Mesenchymal stem cell (in vitro differentiated cells and primary cell): ENCODE measurements at regions not wholly inside any gene's neighbourhood (a gene's known extent, or its start where the extent isn't known, plus 50 kb on each side); places are given as distances from the start of the nearest gene placed in this dataset.

Experiments
- DNase-seq: peaks from one replicate; pipeline ENCODE4 v3.0.0-alpha.2; 2013
- H2AFZ ChIP-seq: one replicate; pipeline ENCODE4 v1.6.1; 2013; ENCODE audit warnings: low read depth, mild to moderate bottlenecking, control low read depth, inconsistent platforms, low read length, moderate library complexity
- H2AK5ac ChIP-seq: 2 replicates; pipeline ENCODE4 v1.6.1; 2013; ENCODE audit warnings: low read length, moderate library complexity, mild to moderate bottlenecking, inconsistent platforms; ENCODE audit not compliant: severe bottlenecking
- H2BK120ac ChIP-seq: one replicate; pipeline ENCODE4 v1.6.1; 2013; ENCODE audit warnings: low read depth, mild to moderate bottlenecking, inconsistent platforms, low read length, moderate library complexity
- H2BK12ac ChIP-seq, 2 experiments: one replicate each; pipeline ENCODE4 v1.6.1; 2013; ENCODE audit warnings: inconsistent platforms in 2 of 2, low read length in 2 of 2, mild to moderate bottlenecking in 2 of 2, moderate library complexity in 2 of 2, control low read depth in 1 of 2
- H2BK15ac ChIP-seq: one replicate; pipeline ENCODE4 v1.6.1; 2013; ENCODE audit warnings: mild to moderate bottlenecking, low read depth, inconsistent platforms; ENCODE audit not compliant: poor library complexity, severe bottlenecking
- H2BK5ac ChIP-seq: 2 replicates; pipeline ENCODE4 v1.6.1; 2013; ENCODE audit warnings: low read depth, mild to moderate bottlenecking, low read length, control low read depth, inconsistent platforms; ENCODE audit not compliant: poor library complexity, severe bottlenecking
- H3K14ac ChIP-seq, 2 experiments: one replicate each; pipeline ENCODE4 v1.6.1; 2013; ENCODE audit warnings: inconsistent platforms in 2 of 2, low read length in 2 of 2, control low read depth in 1 of 2, mild to moderate bottlenecking in 1 of 2, moderate library complexity in 1 of 2
- H3K18ac ChIP-seq, 2 experiments: one replicate each; pipeline ENCODE4 v1.6.1; 2013; ENCODE audit warnings: inconsistent platforms in 2 of 2, low read length in 2 of 2, control low read depth in 1 of 2, low read depth in 1 of 2, mild to moderate bottlenecking in 1 of 2
- H3K23ac ChIP-seq, 2 experiments: one replicate each; pipeline ENCODE4 v1.6.1; 2013; ENCODE audit warnings: inconsistent platforms in 2 of 2, low read length in 2 of 2, mild to moderate bottlenecking in 2 of 2, moderate library complexity in 2 of 2, control low read depth in 1 of 2
- H3K27ac ChIP-seq: 2 replicates; pipeline ENCODE4 v1.5.1; 2013; ENCODE audit warnings: mild to moderate bottlenecking, moderate library complexity, low read length, control low read depth, inconsistent platforms; ENCODE audit not compliant: poor library complexity, severe bottlenecking
- H3K27me3 ChIP-seq, 2 experiments: 2 replicates each; pipeline versions ENCODE4 v1.6.1 to v1.7.0; 2013; ENCODE audit warnings: low read length in 2 of 2, mild to moderate bottlenecking in 2 of 2, moderate library complexity in 2 of 2, control low read depth in 1 of 2, inconsistent platforms in 1 of 2; ENCODE audit not compliant: control insufficient read depth in 1 of 2, insufficient read depth in 1 of 2
- H3K36me3 ChIP-seq, 2 experiments: 2 replicates each; pipeline versions ENCODE4 v1.6.1 to v1.7.0; 2013; ENCODE audit warnings: low read length in 2 of 2, control low read depth in 1 of 2, inconsistent platforms in 1 of 2, low read depth in 1 of 2, mild to moderate bottlenecking in 1 of 2; ENCODE audit not compliant: insufficient read depth in 2 of 2, control insufficient read depth in 1 of 2
- H3K4ac ChIP-seq, 2 experiments: one replicate each; pipeline ENCODE4 v1.6.1; 2013; ENCODE audit warnings: inconsistent platforms in 2 of 2, low read length in 2 of 2, mild to moderate bottlenecking in 2 of 2, moderate library complexity in 2 of 2, control low read depth in 1 of 2, low read depth in 1 of 2
- H3K4me1 ChIP-seq: 2 replicates; pipeline ENCODE4 v1.6.1; 2013; ENCODE audit warnings: low read depth, low read length, control low read depth; ENCODE audit not compliant: control insufficient read depth, insufficient read depth
- H3K4me2 ChIP-seq: 2 replicates; pipeline ENCODE4 v1.6.1; 2013; ENCODE audit warnings: low read length, mild to moderate bottlenecking, inconsistent platforms; ENCODE audit not compliant: poor library complexity, severe bottlenecking
- H3K4me3 ChIP-seq, 2 experiments: 2 replicates each; pipeline versions ENCODE4 v1.5.1 to v1.7.0; 2013; ENCODE audit warnings: low read length in 2 of 2, mild to moderate bottlenecking in 2 of 2, control low read depth in 1 of 2, low read depth in 1 of 2; ENCODE audit not compliant: insufficient read depth in 1 of 2
- H3K79me1 ChIP-seq: replicated peaks from 2 replicates; pipeline ENCODE4 v1.6.1; 2013; ENCODE audit warnings: mild to moderate bottlenecking, control low read depth, low read length, inconsistent platforms; ENCODE audit not compliant: poor library complexity, severe bottlenecking
- H3K9ac ChIP-seq: 2 replicates; pipeline ENCODE4 v1.7.0; 2013; ENCODE audit warnings: mild to moderate bottlenecking, low read length, moderate library complexity
- H3K9me3 ChIP-seq: 2 replicates; pipeline ENCODE4 v1.7.0; 2013; ENCODE audit warnings: mild to moderate bottlenecking, low read length; ENCODE audit not compliant: control insufficient read depth
- H4K8ac ChIP-seq: one replicate; pipeline ENCODE4 v1.6.1; 2013; ENCODE audit warnings: inconsistent platforms, mild to moderate bottlenecking, low read length, moderate library complexity
- H4K91ac ChIP-seq: one replicate; pipeline ENCODE4 v1.6.1; 2013; ENCODE audit warnings: mild to moderate bottlenecking, low read length, inconsistent platforms
- WGBS: methylation state at CpG from one replicate; pipeline ENCODE4 v1.1.7; 2013; ENCODE audit warnings: mixed read lengths; 5-methylcytosine and 5-hydroxymethylcytosine counted together

DNA sequence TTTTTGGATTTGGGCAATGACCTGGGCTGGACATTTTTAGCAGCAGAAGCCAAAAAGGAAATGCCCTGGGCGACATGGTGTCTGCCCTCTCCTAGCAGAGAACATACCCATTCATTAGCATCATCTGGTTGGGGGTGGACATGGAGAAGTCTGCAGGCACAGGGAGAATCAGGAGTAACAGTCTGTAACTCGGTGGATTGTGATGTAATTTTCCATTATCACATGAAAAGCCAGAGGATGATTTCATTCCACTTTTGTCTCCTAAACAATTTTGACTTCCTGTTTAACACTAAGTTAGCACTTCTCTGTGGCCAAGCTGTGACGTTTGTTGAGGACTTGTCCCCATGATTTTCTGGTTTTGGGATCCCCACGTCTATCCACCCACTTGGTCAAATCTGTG is 153.8 kb upstream of the HABP2 start:
- H3K23ac ChIP-seq, result no peak overlapping the region
- H3K4me3 ChIP-seq, result no peak overlapping the region
- no peak overlapping the region for H3K4me2 ChIP-seq
- no peak overlapping the region for H2AFZ ChIP-seq
- no peak overlapping the region for H3K14ac ChIP-seq
- no peak overlapping the region for H4K8ac ChIP-seq
- H2AK5ac ChIP-seq, result no peak overlapping the region
- H2BK120ac ChIP-seq, result no peak overlapping the region
- H3K27ac ChIP-seq, result no peak overlapping the region
- H3K18ac ChIP-seq, result no peak overlapping the region
- no peak overlapping the region for H4K91ac ChIP-seq
- no peak overlapping the region for H2BK12ac ChIP-seq
- H3K9ac ChIP-seq, result no peak overlapping the region
- H3K4ac ChIP-seq, result no peak overlapping the region
- no peaks in the 10 kb centered on the region for H3K79me1 ChIP-seq
- H3K9me3 ChIP-seq, result no peaks in the 10 kb centered on the region
- DNase-seq, result peak; percentile 17
- no peaks in the 10 kb centered on the region for H3K36me3 ChIP-seq
- H3K4me1 ChIP-seq, result no peaks in the 10 kb centered on the region
- H3K27me3 ChIP-seq, result peaks cover 0 to 14% of the 10 kb centered on the region in 2 experiments
- H2BK5ac ChIP-seq, result no peak overlapping the region
- 70% methylated on average over 3 of the region's 4 CpGs for WGBS
- no peak overlapping the region for H2BK15ac ChIP-seq

GRCh38 chr10:113402602-113403001 is 150.3 kb upstream of the HABP2 start:
- Histone ChIP-seq H3K27me3 (peaks cover 12 to 26% of the 10 kb centered on the region in 2 experiments), H3K18ac (no peak overlapping the region), H3K4me2 (no peak overlapping the region), H3K36me3 (no peaks in the 10 kb centered on the region), H3K4ac (no peak overlapping the region), H2BK12ac (no peak overlapping the region), H4K8ac (no peak overlapping the region), H3K4me3 (no peak overlapping the region), H3K79me1 (no peaks in the 10 kb centered on the region), H3K14ac (no peak overlapping the region), H2AFZ (no peak overlapping the region), H2BK120ac (no peak overlapping the region), H3K9ac (no peak overlapping the region), H4K91ac (no peak overlapping the region), H2AK5ac (no peak overlapping the region), H3K27ac (no peak overlapping the region), H3K9me3 (no peaks in the 10 kb centered on the region), H3K4me1 (no peaks in the 10 kb centered on the region), H2BK15ac (no peak overlapping the region), H2BK5ac (no peak overlapping the region), H3K23ac (no peak overlapping the region)
- WGBS, result 60% methylated on average over 1 of the region's 3 CpGs
- DNase-seq, result no peak

DNA sequence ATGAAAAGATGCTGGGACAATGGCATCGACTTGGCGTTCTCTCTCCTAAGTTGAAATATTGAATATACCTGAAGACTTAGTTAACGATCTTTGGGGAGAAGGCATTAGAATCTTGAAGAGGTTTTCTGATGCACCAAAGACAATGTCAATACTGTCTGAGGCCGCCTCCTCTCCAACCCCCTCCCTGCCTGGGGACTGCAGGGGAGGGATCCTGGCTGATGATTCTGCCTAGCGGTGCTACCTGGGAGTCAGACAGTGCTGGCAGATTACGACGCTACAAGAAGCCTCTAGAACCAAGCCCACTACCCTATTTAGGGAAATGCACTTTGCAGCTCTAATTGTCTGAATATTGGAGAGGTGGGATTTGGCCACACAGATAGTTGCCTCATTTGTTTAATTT is 145.6 kb upstream of the HABP2 start:
- H3K27me3 ChIP-seq, result peaks cover 36 to 44% of the 10 kb centered on the region in 2 experiments

DNA sequence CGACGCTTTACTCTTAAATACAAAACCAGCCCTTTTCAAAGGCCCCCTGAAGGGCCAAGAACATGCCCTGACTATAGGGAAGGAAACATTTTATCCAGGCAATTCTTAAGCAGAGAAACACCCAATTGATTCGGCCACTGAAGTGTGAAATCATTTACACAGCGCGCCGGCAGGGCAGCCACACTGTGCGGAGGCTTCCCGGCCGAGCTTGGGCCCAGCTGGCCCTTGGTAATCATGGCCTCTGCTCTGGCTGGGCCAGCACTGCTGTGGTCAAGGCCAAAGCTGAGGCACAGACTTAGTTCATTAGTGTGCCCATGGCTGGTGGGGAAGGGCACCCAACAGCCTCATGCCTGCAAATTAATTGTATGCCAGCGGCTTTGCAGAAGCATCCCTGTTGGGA is 143.7 kb upstream of the HABP2 start:
- no peak overlapping the region for H3K14ac ChIP-seq
- H3K4me3 ChIP-seq, result no peak overlapping the region
- no peak overlapping the region for H2AK5ac ChIP-seq
- H3K9ac ChIP-seq, result no peak overlapping the region
- H3K27me3 ChIP-seq, result peaks cover 26 to 44% of the 10 kb centered on the region in 2 experiments
- H4K91ac ChIP-seq, result no peak overlapping the region
- H3K9me3 ChIP-seq, result no peaks in the 10 kb centered on the region
- no peak overlapping the region for H4K8ac ChIP-seq
- H2AFZ ChIP-seq, result no peak overlapping the region
- H3K4me1 ChIP-seq, result no peaks in the 10 kb centered on the region
- no peak overlapping the region for H2BK5ac ChIP-seq
- H3K4ac ChIP-seq, result no peak overlapping the region
- no peak for DNase-seq
- H3K36me3 ChIP-seq, result no peaks in the 10 kb centered on the region
- H2BK12ac ChIP-seq, result no peak overlapping the region
- H3K4me2 ChIP-seq, result no peak overlapping the region
- no peak overlapping the region for H3K23ac ChIP-seq
- no peak overlapping the region for H3K18ac ChIP-seq
- 90% methylated on average over 9 of the region's 10 CpGs for WGBS
- no peaks in the 10 kb centered on the region for H3K79me1 ChIP-seq
- no peak overlapping the region for H2BK15ac ChIP-seq
- H3K27ac ChIP-seq, result no peak overlapping the region
- H2BK120ac ChIP-seq, result no peak overlapping the region

More for the DNA sequence above, 145.6 kb upstream of the HABP2 start:
- H3K79me1 ChIP-seq, result no peaks in the 10 kb centered on the region
- H3K14ac ChIP-seq, result no peak overlapping the region
- 83% methylated on average over 4 of the region's 7 CpGs for whole genome bisulfite sequencing
- no peak overlapping the region for H3K23ac ChIP-seq
- H2BK120ac ChIP-seq, result no peak overlapping the region
- no peaks in the 10 kb centered on the region for H3K4me1 ChIP-seq
- no peak overlapping the region for H4K8ac ChIP-seq
- H3K4me2 ChIP-seq, result no peak overlapping the region
- no peak overlapping the region for H2AFZ ChIP-seq
- DNase-seq, result no peak
- H3K9me3 ChIP-seq, result no peaks in the 10 kb centered on the region
- H3K9ac ChIP-seq, result no peak overlapping the region
- H4K91ac ChIP-seq, result no peak overlapping the region
- no peak overlapping the region for H2AK5ac ChIP-seq
- H2BK15ac ChIP-seq, result no peak overlapping the region
- no peak overlapping the region for H3K18ac ChIP-seq
- H2BK5ac ChIP-seq, result no peak overlapping the region
- H2BK12ac ChIP-seq, result no peak overlapping the region
- no peak overlapping the region for H3K4ac ChIP-seq
- no peaks in the 10 kb centered on the region for H3K36me3 ChIP-seq
- H3K27ac ChIP-seq, result no peak overlapping the region
- H3K4me3 ChIP-seq, result no peak overlapping the region
